ENCODE measurements at regions not wholly inside any gene's neighbourhood (a gene's known extent, or its start where the extent isn't known, plus 50 kb on each side); places are given as distances from the start of the nearest gene placed in this dataset.

GRCh38 chr10:60629332-60629731, 148.9 kb upstream of the CDK1 start:
- no peak for TF ChIP-seq CTCF (IDR thresholded peaks at IDR 0.05)

GRCh38 chr10:60627778-60628748, 150.2 kb upstream of the CDK1 start:
- TF ChIP-seq CTCF (IDR thresholded peaks at IDR 0.05) = no peak

- no peak for TF ChIP-seq CTCF (IDR thresholded peaks at IDR 0.05)
Measured at GRCh38 chr10:60626037-60626436, 152.2 kb upstream of the CDK1 start.

DNA sequence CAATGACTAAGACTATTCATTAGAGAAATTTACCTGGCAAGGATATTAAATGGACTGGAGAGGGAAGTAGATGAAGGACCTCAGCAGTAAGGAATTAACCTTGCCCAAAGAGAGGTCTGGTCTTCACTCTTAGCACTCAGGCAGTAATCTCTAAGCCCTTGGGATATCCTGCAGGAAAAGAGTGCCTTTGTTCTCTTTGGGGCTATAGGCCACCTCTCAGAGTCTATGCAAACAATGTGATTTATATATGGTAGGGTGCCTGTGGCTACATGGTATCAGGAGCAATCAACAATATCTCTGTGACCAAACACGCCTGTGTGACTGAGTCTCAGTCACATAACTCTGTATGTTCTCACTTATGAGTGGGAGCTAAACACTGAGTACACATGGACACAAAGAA, 154.7 kb upstream of the CDK1 start:
- no peak for TF ChIP-seq CTCF (IDR thresholded peaks at IDR 0.05)

DNA sequence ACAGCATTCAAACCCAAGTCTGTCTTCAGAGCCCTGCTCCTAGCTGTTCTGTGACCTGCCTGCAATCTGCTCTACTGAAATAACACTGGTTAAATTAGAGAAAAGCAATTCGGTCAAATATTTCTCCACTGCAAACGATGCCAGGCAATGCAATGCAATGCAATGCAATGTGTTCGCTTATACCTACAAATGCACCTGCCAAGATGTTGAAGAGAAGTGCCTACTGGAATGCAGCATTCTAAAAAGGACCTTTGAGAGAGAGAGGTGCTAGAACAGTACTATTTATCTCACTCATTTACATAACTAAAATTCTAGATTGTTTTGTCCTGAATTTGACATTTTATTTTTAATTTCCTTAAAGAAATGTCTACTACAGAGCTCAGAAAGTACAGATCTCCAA, 157.3 kb upstream of the CDK1 start:
- no peak for TF ChIP-seq CTCF (IDR thresholded peaks at IDR 0.05)

GRCh38 chr10:60618861-60619260, 159.4 kb upstream of the CDK1 start:
- no peak for TF ChIP-seq CTCF (IDR thresholded peaks at IDR 0.05)

DNA sequence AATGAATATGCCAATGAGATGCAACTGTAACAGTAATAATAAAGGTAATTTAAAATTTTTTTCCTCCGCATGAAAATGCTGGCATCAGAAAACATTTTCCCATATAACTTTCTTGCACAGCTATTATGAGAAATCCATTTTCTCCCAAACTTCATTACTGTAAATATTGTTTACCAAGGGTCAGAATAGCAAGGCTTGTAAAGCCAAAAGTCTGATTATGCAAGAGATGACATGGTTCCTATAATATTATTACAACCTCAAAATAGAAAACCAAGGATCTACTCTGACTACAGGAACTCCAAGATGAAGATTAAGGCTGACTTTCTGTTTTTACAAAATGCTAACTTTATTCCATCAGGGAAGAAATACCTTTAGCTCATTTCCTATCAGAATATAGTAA, 162.7 kb upstream of the CDK1 start:
- no peak for TF ChIP-seq CTCF (IDR thresholded peaks at IDR 0.05)

Measured in LNCAP (cell line).